IPS DF 4.7 (cell line): ENCODE measurements at regions not wholly inside any gene's neighbourhood (a gene's known extent, or its start where the extent isn't known, plus 50 kb on each side); places are given as distances from the start of the nearest gene placed in this dataset.

Experiments used
- DNase-seq: peaks from one replicate; pipeline ENCODE4 v3.0.0-alpha.2; 2013; ENCODE audit warnings: low spot score; ENCODE audit errors: extremely low read depth

DNA sequence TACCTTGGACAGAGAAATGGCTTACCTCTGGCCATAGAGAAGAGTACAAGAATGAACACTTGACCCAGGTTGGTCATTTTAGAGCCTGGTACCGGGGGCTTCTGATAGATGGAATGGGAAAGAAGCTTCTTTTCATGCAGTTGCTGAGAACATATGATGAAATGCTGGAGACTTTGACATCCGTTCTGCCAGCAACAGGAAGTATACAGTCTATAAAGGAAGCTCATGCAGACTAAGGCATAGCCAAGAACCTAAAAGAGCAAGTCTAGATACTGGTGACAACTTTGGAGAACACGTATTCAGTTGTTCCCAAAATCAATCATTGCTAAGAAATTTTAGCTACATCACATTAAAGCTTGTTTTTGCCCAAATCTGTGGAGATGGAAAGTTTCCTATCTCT is 894.6 kb downstream of the METTL15 start:
- DNase-seq: no peak

DNA sequence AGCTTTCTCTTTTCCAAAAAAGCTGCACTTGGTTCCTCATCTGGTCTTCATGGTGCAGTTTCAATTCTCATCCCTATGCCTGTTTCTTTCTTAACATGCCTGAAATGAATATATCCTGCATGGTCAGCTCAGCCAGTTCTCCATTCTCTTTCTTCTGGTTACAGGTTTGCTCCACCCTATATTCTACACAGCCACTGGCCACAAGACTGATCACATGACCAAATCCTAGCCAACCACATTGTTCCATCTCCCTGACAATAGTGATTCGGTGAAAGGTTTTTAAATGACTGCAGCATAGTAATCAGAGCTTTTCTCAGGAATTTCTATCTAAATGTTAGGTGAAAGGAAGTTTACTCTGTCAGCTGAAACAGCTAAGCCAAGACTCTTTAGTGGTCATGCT is 891.4 kb downstream of the METTL15 start:
- DNase-seq: no peak

DNA sequence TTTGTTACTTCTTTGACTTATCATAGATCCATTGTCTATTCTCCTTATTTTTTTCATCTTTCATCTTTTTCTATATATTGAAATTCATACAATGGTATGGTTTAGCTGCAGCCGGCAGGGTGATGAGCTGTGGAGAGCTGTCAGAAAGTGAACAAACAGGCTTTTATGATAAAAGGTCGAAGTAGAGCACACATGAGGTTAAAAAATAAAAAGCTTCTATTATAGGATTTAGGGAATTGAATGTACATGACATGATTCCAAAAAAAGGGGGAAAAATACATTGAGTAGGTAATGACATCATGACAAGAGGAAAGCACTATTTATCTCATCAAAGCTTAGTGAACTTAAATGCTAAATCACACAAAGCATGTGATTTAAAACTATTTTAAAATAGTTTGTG is 884.8 kb downstream of the METTL15 start:
- DNase-seq: no peak

DNA sequence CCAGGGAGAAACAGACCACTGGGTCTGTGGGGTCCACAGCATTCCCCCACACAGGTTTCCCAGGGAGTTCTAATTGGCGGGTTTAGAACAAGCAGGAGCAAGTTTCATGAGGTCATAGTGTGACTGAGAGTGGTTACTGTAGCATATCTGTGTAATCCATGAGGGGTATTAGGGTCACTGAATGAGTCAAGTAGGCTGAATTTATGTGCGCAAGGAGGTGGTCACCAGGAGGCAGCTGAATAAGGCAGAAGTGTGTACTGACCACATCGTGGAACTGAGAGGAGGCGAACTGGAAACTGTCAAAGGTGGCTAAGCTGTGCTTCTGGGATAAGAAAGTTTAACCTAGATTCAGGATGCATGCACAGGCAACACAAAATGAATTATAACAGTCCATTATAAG is 876.0 kb downstream of the METTL15 start:
- no peak for DNase-seq

DNA sequence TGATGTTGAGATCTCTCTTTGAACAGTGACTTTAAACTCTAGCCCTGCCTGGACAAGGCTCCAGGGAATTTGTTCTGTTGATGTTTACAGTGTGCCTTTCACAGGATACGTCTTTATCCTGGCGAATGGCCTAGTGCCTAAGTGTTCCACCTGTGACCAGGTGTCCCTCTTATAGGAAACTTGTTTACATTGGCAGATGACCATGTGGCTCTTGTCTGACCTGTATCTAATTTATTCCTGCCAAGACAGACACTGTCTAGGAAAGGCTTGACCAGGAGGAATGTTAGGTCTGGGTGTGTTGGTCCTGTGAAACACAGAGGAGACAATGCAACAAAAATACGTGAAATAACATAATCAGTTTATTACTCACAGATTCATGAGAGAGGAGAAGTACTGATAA is 875.6 kb downstream of the METTL15 start:
- DNase-seq: no peak

DNA sequence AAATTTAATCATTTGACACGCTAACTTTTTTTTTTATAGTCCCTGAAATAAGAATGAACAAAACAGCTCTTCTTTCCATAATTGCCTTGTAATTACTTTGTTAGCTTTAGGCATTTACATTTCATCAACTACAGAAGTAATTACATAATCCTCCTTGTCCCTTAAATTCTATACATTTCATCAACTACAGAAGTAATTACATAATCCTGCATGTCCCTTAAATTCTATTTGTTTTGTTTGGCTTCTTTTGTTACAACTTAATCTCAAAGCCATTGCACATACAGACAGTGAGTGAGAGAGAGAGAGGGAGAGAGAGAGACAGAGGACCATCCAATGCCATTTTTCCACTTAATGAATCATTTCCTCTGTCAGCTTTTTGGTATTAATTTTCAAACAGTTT is 873.2 kb downstream of the METTL15 start:
- no peak for DNase-seq

DNA sequence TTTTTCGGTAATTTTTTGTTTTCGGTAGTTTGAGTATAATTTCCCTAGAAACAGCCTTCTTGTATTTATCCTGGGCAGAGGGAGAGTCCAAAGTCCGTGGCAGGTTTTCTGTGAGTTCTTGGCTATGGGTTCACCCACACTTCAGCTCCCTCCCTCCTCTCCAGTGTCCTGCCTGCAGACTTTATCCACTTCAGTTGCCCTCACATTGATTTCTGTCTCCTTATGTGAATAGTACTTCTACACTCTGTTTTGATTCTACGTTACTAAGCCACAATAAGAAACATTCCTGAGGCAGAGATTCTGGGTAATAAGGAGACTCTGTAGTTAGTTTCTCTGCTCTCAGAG is 868.6 kb downstream of the METTL15 start:
- no peak for DNase-seq

DNA sequence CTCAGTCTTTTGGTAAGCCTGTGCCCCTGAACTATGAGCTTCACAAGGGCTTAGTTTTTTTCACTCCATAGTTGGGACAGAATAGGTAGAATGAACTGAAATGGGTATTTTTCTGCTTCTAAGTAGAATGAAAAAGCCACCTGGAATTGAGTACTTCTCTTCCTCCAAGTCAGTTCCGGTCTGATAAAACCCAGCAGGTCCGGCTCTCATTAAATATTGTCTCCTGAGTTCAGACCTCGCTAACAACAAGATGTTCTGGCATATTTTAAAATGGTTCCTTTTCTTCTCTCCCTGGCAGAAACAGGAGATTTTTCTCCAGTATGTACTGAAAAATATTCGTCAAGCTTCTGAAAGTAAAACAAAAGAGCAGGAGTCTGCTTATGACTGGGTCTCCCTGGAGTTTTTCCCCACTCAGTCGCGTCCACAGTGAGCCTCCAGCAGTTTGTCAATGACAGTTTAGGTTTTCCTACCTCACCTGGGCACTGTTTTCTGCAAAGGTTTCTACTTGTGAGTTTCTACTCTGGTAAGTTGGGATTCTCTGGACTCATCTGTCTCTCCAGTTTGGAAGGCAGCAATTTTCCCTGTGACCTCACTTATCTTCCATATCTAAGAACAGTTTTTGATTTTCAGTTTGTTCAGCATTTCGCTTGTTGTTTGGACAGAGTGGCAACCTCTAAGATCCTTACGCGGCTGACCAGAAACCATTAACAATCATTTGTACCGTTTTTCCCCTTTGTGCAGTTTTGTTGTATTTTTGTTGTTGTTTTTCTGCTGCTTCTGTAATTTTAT is 868.0 kb downstream of the METTL15 start:
- no peak for DNase-seq

DNA sequence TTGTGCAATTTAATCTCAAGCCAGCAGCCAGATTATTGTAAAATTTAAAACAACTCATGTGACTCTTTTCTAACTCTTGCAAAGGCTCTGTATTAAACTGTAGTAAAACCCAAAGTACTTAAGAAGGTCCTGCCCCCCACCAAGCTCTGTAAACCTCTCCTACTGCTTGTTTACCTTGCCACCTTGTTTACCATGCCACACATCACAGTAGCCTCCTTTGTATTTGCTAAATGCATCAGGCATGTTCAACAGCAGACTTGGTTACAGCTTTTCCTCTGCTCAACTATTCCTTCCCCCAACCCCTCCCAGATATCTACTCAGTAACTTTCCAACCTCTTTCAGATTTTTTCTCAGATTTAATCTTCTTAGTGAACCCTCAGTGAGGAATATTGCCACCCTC is 861.6 kb downstream of the METTL15 start:
- DNase-seq: peak; percentile 9

DNA sequence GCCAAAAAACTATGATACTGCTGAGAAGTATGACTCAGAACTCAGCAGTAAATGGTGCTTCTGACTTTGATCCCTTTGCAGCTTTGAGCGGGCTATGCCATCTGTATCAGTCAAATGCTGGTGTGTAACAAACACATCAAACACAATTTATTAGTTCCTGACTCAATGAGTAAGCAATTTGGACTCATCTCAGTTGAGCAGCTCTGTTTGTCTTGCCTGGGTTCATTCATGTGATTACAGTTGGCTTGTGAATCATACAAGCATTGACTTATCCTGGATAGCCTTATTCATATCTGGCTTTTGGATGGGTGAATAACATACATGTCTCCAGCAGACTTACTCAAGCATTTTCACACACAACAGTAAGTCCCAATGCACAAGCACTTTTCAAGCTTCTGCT is 858.8 kb downstream of the METTL15 start:
- DNase-seq: no peak

DNA sequence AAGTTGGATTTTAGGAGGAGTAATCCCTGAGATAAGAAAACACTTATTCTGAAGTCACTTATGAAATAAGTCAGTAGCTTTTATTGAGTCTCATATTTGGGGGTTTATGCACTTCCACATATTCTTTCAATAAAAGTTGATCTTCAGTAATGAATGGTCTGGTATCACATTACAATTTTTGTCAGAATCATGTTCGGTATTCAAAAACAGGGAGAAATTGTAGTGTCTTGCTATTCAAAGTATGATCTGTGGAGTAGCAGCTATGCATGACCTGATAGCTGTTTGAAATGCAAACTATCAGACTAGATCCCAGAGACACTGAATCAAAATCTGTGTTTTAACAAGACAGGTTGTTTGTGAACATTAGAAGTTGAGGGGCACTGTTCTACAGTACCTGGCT is 857.6 kb downstream of the METTL15 start:
- no peak for DNase-seq

DNA sequence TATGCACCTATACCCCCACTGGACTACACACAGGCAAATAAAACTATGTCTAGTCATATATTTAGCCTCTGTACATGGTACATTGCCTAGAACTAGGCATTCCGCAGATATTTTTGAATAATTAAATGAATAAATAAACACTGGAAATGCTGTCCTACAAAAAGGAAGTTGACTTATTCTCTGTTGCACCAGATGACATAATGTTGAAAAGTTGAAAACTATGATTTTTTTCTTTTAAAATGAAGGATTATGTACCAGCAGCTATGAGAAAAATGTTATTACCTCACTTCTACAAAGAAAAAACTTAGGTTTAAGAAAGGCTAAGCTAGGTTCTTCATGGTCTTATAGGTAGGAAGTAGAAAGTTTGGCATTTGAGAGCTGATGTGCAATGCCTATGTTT is 856.6 kb downstream of the METTL15 start:
- DNase-seq: no peak

DNA sequence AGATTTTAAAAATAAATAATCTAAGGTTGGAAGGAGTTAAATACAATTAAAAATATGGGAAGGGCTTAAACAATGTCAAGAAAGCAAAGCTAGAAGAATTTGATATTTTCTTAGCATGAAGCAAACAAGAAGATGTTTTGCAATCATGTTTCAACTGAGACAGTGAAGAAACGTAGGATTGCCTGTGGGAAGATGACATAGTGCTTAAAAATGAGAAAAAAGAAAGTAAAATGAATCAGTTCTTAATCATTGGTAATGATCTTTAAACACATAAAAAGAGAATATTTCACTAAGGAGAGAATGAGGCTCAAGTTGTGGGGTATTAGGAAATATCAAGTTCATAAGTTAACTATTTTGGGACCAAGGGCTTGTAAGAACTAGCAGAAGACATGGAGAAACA is 855.0 kb downstream of the METTL15 start:
- DNase-seq: no peak

DNA sequence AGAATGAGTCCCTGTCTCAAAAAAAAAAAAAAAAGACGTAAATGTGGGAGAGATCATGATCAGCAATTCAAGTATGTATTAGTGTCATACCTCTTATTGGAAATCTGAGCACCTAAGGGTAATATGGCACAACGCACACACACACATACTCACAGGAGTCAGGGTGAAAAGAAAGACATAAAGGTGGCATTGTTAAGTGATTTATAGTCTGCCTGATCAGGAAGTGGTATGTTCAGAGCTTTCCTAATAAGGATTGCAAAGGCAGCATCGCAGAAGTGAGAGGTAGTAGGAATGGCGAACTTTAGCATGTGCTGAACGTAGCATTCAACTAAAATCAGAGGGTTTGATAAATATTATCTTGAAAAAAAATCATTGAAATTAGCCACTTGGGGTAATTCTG is 854.3 kb downstream of the METTL15 start:
- no peak for DNase-seq

DNA sequence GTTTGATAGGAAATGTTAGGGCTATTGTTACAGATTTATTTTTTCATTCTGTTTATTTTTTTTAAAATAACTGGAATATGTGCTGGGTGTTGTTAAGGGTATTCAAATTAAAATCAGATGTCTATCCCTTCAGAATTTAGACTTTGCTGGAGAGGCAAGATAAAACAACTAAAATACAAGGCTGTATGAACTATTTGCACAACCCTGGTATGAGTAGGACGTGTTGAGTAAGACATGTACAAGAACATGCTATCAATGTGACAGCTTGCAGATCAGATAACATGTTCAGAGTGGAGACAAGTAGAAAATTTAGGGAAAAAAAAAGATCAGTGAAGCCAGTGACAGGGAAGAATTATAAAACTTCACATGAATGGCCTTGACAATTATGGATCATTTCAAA is 853.5 kb downstream of the METTL15 start:
- no peak for DNase-seq

DNA sequence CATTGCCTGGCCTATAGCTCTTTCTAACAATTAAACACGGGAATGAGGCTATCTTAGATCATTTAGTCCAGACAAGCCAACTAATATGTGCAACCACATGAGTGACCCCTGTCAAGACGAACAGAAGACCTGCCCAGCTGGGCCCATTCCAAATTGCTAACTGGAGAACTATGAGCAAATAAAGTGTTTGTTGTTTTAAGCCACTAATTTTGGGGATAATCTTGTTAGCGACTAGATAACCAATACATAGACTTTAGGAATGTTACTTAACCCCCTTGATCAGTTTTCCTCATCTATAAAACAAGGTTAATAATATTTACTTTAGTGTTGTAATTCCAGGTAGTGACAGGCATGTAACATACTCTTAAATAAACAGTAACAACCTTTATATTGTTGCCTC is 848.3 kb downstream of the METTL15 start:
- no peak for DNase-seq

DNA sequence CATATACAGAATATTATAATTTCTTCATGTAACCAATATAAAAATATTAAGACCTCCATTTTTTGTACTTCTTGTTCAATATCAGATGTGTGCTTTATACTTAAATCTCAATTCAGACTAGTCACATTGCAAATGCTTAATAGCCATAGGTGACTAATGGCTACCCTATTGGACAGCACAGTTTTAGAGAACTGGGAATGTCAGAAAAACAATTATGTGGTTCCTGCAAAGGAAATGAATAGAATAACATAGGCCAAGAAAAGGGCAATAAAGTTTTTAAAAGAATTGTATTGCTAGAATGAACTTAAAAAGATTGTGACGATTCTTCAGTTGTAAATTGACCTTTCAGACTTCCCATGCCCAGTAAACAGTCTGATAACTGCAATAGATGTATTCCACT is 843.0 kb downstream of the METTL15 start:
- no peak for DNase-seq

DNA sequence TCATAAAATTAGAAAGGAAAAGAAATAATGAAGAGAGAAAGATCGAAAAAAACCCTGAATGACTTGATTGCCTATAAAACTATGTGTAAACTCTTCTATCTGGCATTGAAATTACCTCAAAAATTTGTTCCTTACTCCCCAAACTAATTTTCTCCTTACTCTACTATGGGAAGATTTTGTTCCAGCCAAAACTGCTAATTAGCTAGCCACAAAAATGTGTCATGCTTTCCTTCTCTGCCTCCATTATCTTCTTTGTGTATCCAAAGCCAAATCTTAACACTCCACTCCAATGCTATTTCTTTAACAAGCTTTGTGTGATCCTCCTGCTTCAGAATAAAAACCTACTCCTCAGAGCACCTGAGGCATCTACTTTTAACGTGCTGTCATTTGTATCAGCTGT is 831.2 kb downstream of the METTL15 start:
- DNase-seq: no peak

DNA sequence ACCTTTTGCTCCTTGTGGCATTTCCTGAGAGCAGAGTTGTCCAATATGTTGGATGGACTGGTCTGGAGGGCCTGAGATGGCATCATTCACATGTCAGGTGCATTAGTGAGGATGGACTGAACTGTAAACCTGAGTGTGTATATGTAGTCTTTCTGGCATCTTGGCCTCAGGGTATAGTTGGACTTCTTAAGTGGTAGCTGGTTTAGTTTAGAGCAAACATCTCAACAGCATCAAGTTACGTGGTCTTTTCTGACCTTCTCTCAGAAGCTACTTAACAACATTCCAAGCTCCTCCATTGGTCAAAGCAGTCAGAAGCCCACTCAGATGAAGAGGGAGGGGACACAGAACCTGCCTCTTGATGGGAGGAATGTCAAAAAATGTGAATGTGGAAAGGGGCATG is 829.9 kb downstream of the METTL15 start:
- DNase-seq: no peak

DNA sequence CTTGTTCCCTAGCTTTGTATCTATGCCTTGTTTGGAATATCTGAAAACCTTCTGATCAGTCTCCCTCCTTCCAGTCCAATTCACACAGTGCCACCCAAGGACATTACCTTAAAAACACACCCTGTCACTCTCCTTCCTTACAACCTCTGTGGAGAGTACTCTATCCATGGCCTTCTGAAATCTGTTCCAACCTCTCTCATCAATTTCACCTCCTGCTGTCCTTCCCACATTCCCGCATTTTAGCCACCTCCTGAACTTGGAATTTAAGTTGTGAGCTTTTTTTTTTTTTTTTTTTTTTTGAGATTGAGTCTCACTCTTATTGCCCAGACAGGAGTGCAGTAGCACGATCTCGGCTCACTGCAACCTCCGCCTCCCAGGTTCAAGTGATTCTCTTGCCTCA is 824.8 kb downstream of the METTL15 start:
- DNase-seq: no peak

DNA sequence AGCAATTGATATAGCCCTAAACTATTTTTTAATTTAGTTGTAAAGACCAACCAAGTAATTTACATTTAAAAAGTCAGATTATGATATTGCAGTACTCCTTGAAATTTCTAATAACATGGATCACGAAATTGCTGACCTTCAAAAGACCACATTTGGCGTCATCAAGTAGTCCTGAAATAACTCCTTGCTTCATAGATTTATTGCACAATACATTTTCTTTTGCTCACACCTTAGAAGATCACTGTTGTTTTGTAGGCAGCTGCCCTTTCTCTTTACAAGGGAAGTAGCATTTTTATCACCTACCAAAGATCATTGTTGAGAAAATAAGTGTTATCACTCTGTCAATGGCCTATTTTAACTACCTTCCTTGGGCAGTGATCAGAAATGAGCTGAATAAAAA is 815.8 kb downstream of the METTL15 start:
- DNase-seq: no peak

DNA sequence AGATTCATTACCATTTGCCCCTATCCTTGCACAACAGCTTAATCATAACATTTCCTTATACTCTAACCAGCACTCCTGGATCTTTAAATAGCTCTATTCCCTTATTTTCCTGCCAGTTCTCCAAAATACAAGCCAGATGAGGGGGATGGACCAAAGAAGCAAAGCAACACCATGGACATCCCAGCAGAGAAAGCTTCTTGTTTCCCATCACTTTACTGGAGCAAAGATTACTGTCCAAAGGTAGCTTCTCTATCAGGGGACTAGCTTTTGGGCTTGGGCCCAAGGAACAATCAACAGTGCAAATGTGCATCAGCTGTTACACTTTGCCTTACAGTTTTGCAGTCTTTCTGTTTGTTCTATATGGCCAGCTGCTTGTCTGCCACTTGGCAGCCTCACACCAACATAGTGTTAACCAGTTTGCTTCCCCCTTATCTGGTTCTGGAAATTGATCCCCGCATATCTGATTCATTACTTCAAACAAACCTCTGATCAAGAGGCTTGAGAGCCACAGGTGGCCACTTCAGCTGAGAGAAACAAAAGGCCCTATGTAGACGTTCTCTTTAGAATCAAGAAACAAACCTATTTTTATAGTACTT is 814.3 kb downstream of the METTL15 start:
- no peak for DNase-seq

DNA sequence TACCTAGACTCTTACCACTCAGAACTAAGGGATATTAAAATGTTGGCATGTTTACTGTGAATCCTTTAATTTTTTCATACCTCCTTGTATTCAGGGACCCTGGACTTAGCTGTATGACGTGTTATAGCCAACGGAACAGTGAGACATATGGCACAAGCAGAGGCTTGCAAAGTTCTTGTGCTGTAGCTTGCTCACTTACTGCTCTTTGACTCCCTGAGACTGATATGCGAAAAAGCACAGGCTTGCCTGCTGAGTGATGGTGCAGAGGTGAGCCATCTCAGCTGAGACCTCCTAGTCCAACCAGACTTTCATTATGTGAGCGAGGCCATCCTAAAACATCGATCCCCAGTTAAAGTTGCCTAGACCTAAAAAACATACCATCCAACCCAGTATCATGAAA is 811.0 kb downstream of the METTL15 start:
- DNase-seq: no peak

DNA sequence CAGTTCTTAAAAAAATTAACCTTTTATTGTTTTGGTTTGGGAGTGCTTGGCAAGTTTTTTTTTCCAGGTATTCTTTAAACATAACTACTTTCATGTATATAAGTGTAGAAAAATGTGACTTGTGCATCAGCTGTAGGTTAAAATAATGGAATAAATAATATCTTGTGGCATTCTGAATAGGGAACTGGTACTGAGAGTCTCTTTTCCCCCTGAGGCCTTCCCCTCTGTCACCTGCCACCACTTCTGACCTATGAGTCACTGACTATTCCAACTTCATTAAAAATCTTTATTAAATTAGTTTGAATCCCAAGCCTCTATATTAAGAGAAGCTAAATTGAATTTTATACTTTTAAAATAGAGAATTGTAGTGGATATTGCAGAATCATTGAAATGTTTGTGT is 805.7 kb downstream of the METTL15 start:
- no peak for DNase-seq
